ENCODE measurements at regions not wholly inside any gene's neighbourhood (a gene's known extent, or its start where the extent isn't known, plus 50 kb on each side); places are given as distances from the start of the nearest gene placed in this dataset.

DNA sequence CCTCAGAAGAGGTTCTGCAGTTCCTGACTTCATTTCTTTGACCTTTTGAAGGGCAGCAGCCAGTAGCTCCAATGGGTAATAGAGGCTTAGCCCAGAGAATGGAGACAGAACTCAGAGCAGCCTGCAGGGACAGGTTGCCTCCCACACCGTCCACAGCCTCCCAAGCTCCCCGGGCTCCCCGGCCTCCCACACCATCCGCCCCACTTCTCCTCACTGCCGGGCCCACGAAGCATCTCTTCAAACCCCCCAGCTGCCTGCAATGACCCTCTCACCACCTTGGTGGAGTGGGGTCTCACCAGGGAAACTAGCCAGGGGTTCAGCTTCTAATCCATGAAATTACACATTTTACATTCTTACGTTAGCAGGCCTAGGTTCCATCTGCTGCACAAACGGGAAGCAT lies 652.0 kb upstream of the SALL3 start:
- no peak for TF ChIP-seq KMT2B (CRISPR knock-in tag; IDR thresholded peaks at IDR 0.05)
- no peak for TF ChIP-seq ZNF138 (CRISPR knock-in tag; IDR thresholded peaks at IDR 0.05; ENCODE audit: low read depth)
- TF ChIP-seq, protein P1, sequence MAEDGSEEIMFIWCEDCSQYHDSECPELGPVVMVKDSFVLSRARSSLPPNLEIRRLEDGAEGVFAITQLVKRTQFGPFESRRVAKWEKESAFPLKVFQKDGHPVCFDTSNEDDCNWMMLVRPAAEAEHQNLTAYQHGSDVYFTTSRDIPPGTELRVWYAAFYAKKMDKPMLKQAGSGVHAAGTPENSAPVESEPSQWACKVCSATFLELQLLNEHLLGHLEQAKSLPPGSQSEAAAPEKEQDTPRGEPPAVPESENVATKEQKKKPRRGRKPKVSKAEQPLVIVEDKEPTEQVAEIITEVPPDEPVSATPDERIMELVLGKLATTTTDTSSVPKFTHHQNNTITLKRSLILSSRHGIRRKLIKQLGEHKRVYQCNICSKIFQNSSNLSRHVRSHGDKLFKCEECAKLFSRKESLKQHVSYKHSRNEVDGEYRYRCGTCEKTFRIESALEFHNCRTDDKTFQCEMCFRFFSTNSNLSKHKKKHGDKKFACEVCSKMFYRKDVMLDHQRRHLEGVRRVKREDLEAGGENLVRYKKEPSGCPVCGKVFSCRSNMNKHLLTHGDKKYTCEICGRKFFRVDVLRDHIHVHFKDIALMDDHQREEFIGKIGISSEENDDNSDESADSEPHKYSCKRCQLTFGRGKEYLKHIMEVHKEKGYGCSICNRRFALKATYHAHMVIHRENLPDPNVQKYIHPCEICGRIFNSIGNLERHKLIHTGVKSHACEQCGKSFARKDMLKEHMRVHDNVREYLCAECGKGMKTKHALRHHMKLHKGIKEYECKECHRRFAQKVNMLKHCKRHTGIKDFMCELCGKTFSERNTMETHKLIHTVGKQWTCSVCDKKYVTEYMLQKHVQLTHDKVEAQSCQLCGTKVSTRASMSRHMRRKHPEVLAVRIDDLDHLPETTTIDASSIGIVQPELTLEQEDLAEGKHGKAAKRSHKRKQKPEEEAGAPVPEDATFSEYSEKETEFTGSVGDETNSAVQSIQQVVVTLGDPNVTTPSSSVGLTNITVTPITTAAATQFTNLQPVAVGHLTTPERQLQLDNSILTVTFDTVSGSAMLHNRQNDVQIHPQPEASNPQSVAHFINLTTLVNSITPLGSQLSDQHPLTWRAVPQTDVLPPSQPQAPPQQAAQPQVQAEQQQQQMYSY (CRISPR knock-in tag; IDR thresholded peaks at IDR 0.05) = no peak
- TF ChIP-seq, protein P2, sequence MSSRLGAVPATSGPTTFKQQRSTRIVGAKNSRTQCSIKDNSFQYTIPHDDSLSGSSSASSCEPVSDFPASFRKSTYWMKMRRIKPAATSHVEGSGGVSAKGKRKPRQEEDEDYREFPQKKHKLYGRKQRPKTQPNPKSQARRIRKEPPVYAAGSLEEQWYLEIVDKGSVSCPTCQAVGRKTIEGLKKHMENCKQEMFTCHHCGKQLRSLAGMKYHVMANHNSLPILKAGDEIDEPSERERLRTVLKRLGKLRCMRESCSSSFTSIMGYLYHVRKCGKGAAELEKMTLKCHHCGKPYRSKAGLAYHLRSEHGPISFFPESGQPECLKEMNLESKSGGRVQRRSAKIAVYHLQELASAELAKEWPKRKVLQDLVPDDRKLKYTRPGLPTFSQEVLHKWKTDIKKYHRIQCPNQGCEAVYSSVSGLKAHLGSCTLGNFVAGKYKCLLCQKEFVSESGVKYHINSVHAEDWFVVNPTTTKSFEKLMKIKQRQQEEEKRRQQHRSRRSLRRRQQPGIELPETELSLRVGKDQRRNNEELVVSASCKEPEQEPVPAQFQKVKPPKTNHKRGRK (CRISPR knock-in tag; IDR thresholded peaks at IDR 0.05) = no peak
- no peak for TF ChIP-seq ZNF124 (CRISPR knock-in tag; IDR thresholded peaks at IDR 0.05)
- TF ChIP-seq ZNF367 (CRISPR knock-in tag; IDR thresholded peaks at IDR 0.05; ENCODE audit: borderline replicate concordance) = no peak

Measured in HepG2 (cell line).